Glutamatergic neuron (in vitro differentiated cells): ENCODE measurements at regions not wholly inside any gene's neighbourhood (a gene's known extent, or its start where the extent isn't known, plus 50 kb on each side); places are given as distances from the start of the nearest gene placed in this dataset.

Source experiments
- DNase-seq: peaks from one replicate; pipeline ENCODE4 v3.0.0; 2022
- H3K27ac Mint-ChIP-seq: one replicate; pipeline ENCODE4 v1.8.0; 2020; ENCODE audit warnings: mild to moderate bottlenecking, mixed read lengths, inconsistent platforms; ENCODE audit not compliant: unreplicated experiment
- H3K27me3 Mint-ChIP-seq: one replicate; pipeline ENCODE4 v1.8.0; 2020; ENCODE audit warnings: mild to moderate bottlenecking, moderate library complexity, mixed read lengths, inconsistent platforms; ENCODE audit not compliant: unreplicated experiment
- H3K36me3 Mint-ChIP-seq: one replicate; pipeline ENCODE4 v1.8.0; 2020; ENCODE audit warnings: mild to moderate bottlenecking, mixed read lengths, inconsistent platforms; ENCODE audit not compliant: unreplicated experiment
- H3K4me1 Mint-ChIP-seq: one replicate; pipeline ENCODE4 v1.8.0; 2020; ENCODE audit warnings: mild to moderate bottlenecking, low read depth, mixed read lengths, inconsistent platforms; ENCODE audit not compliant: unreplicated experiment
- H3K4me3 Mint-ChIP-seq: one replicate; pipeline ENCODE4 v1.8.0; 2020; ENCODE audit warnings: mild to moderate bottlenecking, mixed read lengths, inconsistent platforms; ENCODE audit not compliant: unreplicated experiment
- H3K9me3 Mint-ChIP-seq: one replicate; pipeline ENCODE4 v1.8.0; 2020; ENCODE audit warnings: mild to moderate bottlenecking, moderate library complexity, mixed read lengths, inconsistent platforms; ENCODE audit not compliant: unreplicated experiment
- CTCF ChIP-seq: fragments of 200-600 bp; sonication (generic); IDR thresholded peaks from one replicate; pipeline ENCODE4 v1.5.0; 2021; ENCODE audit not compliant: partially characterized antibody, unreplicated experiment

GRCh38 chr3:70899816-70900215 lies 587.4 kb upstream of the MDFIC2 start:
- no peak for DNase-seq
- H3K4me3 Mint-ChIP-seq = no peak overlapping the region
- H3K27me3 Mint-ChIP-seq = no peaks in the 10 kb centered on the region
- TF ChIP-seq CTCF = no peak
- peaks cover 4% of the 10 kb centered on the region for H3K36me3 Mint-ChIP-seq
- no peaks in the 10 kb centered on the region for H3K9me3 Mint-ChIP-seq
- no peaks in the 10 kb centered on the region for H3K4me1 Mint-ChIP-seq
- no peak overlapping the region for H3K27ac Mint-ChIP-seq

GRCh38 chr3:70890020-70890394 lies 577.6 kb upstream of the MDFIC2 start:
- TF ChIP-seq CTCF = no peak
- no peaks in the 10 kb centered on the region for H3K9me3 Mint-ChIP-seq
- H3K36me3 Mint-ChIP-seq = no peaks in the 10 kb centered on the region
- no peak overlapping the region for H3K27ac Mint-ChIP-seq
- peaks cover 1% of the 10 kb centered on the region for H3K27me3 Mint-ChIP-seq
- no peak overlapping the region for H3K4me3 Mint-ChIP-seq
- no peaks in the 10 kb centered on the region for H3K4me1 Mint-ChIP-seq
- DNase-seq = no peak

GRCh38 chr3:70889162-70890019 lies 577.0 kb upstream of the MDFIC2 start:
- H3K4me3 Mint-ChIP-seq = no peak overlapping the region
- no peaks in the 10 kb centered on the region for H3K36me3 Mint-ChIP-seq
- H3K9me3 Mint-ChIP-seq = no peaks in the 10 kb centered on the region
- H3K4me1 Mint-ChIP-seq = no peaks in the 10 kb centered on the region
- no peak for DNase-seq
- no peak overlapping the region for H3K27ac Mint-ChIP-seq
- no peak for TF ChIP-seq CTCF
- peaks cover 1% of the 10 kb centered on the region for H3K27me3 Mint-ChIP-seq

GRCh38 chr3:70885636-70886035 lies 573.2 kb upstream of the MDFIC2 start:
- Mint-ChIP-seq H3K4me3 (no peak overlapping the region), H3K36me3 (no peaks in the 10 kb centered on the region), H3K9me3 (no peaks in the 10 kb centered on the region), H3K4me1 (no peaks in the 10 kb centered on the region), H3K27me3 (peaks cover 1% of the 10 kb centered on the region), H3K27ac (no peak overlapping the region)
- no peak for TF ChIP-seq CTCF
- DNase-seq = no peak

- no peak for DNase-seq
- no peaks in the 10 kb centered on the region for H3K9me3 Mint-ChIP-seq
- no peak overlapping the region for H3K27ac Mint-ChIP-seq
- no peaks in the 10 kb centered on the region for H3K27me3 Mint-ChIP-seq
- TF ChIP-seq CTCF = no peak
- H3K4me3 Mint-ChIP-seq = no peak overlapping the region
- no peaks in the 10 kb centered on the region for H3K36me3 Mint-ChIP-seq
- no peaks in the 10 kb centered on the region for H3K4me1 Mint-ChIP-seq
These were observed 569.7 kb upstream of the MDFIC2 start for GRCh38 chr3:70882104-70882503.
